Caki2 (cell line): ENCODE measurements at regions not wholly inside any gene's neighbourhood (a gene's known extent, or its start where the extent isn't known, plus 50 kb on each side); places are given as distances from the start of the nearest gene placed in this dataset.
A peak's percentile ranks its signal among the peaks of the same experiment; 100 is the strongest.

Experiments used
- DNase-seq: peaks from one replicate; pipeline ENCODE4 v3.0.0-alpha.2; 2015; ENCODE audit warnings: low read depth
- in situ Hi-C: cut with HindIII; loops from 2 replicates; pipeline ENCODE4 v1.10.0; 2016; ENCODE audit warnings: low sequenced_read_pairs, low pct_unique_long_range_greater_than_20kb, mixed read lengths

- in situ Hi-C loops, result no loop called here
These were observed 216.8 kb upstream of the TRAM1L1 start for GRCh38 chr4:117302226-117302625.

DNA sequence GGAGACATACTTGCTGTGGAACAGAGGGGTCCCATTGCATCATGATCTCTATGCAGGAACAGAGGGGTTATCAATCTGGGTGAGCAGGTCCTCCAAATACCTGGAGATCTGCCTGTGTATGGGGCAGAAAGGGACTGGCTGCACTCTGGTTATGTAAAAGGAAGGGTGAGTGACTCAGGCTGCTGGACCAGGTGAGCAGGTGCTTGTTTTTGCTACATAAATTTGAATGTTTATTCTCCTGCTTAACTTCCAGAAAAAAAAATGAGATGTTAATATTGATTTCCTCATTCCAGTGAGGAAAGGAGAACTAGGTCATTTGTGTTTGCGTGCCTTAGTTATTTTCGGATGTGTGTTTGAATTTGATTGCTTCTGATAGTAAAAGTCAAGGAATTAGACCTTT, 225.8 kb upstream of the TRAM1L1 start:
- in situ Hi-C loops, result no loop called here
- DNase-seq, result no peak

More at GRCh38 chr4:117302226-117302625, 216.8 kb upstream of the TRAM1L1 start:
- no peak for DNase-seq

GRCh38 chr4:117311989-117312388, 226.6 kb upstream of the TRAM1L1 start:
- no peak for DNase-seq
- in situ Hi-C loops, result no loop called here

- in situ Hi-C loops, result no loop called here
- peak; percentile 72 for DNase-seq
These were observed 239.6 kb upstream of the TRAM1L1 start for GRCh38 chr4:117324851-117325491.

DNA sequence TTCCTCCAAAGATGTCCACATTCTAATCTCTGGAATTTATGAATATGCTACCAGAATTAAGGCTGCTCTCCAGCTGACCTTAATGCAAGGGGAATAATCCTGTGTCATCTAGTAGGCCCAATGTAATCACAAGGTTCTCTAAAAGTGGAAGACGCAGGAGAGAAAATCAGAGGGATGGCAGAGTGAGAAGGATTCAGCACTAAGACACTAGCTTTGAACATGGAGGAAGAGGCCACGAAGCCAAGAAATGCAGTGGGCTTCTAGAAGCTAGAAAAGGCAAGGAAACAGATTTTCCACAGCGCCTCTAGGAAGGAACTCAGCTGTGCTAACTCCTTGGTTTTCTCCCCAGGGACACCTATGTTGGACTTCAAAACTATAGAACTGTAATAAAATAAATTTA, 240.7 kb upstream of the TRAM1L1 start:
- peak; percentile 8 for DNase-seq
- in situ Hi-C loops, result no loop called here

DNA sequence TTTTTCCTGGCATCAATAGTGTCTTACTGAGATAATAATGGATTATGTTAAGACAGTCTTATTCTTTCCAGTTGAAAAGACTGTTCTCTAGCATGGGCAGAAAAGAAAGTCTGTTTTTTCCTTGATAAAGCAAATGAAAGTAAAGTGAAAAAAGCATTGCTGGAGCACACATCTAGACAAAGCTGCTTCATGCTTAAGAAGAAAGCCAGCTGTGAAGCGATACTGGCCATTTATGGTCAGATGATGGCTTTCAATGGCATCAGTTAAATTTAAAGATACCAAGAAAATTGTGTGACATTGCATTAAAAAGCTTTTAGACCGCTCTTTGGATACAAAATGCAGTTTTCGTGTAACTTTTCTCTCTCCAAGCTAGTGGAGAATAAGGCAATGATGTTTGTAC, 242.1 kb upstream of the TRAM1L1 start:
- in situ Hi-C loops, result no loop called here
- no peak for DNase-seq

- in situ Hi-C loops, result no loop called here
- no peak for DNase-seq
These were observed 243.0 kb upstream of the TRAM1L1 start for GRCh38 chr4:117328333-117328732.

DNA sequence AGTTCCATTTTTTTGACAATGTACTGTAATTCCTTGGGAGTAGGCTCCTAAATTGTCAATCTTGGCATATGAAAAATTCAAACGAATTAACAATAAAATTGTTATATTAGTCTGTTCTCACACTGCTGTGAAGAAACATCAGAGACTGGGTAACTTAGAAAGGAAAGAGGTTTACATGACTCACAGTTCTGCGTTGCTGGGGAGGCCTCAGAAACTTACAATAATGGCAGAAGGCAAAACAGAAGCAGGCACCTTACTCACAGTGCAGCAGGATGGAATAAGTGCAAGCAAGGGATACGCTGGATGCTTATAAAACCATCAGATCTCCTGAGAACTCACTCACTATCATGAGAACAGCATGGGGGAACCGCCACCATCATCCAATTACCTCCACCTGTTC, 246.4 kb upstream of the TRAM1L1 start:
- in situ Hi-C loops, result no loop called here
- DNase-seq, result no peak

GRCh38 chr4:117334451-117335188, 249.2 kb upstream of the TRAM1L1 start:
- in situ Hi-C loops, result no loop called here
- DNase-seq, result no peak

GRCh38 chr4:117357437-117357836, 272.1 kb upstream of the TRAM1L1 start:
- no peak for DNase-seq
- in situ Hi-C loops, result no loop called here

DNA sequence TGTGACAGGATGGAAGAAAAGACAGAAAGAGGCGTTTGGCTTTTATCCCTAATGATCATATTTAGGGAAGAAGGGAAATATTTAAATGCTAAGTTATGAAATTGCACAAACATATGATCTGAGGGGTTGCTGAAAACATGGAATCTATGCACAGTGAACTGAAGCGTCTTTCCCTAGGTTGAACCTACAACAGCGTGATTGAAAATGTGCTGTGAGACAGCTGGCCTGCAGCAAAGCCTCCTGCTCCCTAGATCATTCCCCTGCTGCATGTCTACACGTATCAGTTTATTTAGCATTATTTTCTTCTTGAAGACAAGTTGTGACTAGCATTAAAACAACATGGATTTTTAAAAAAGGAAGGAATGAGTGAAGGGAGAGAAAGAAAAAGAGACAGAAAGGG, 272.5 kb upstream of the TRAM1L1 start:
- in situ Hi-C loops, result no loop called here
- no peak for DNase-seq

- in situ Hi-C loops, result no loop called here
- no peak for DNase-seq
These were observed 285.7 kb upstream of the TRAM1L1 start for GRCh38 chr4:117370944-117371668.

DNA sequence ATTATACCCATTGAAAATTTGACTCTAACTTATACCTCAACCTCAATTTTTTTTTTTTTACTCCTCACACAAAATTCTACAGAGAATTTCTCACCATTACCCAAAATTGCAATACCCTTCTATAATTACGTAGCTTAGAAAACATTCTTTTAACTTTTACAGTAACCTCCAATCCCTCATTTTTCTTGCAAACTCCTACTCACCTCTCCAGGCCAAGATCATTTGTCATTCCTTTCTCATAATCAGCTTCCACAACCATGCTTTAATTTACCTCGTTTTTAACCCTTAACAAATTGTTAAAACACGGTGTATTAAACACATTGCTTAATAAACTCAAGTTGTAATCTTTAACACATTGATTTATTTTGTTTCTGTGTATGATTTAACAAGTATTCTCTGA, 289.7 kb upstream of the TRAM1L1 start:
- in situ Hi-C loops, result no loop called here
- no peak for DNase-seq

- in situ Hi-C loops, result no loop called here
- no peak for DNase-seq
These were observed 291.3 kb upstream of the TRAM1L1 start for GRCh38 chr4:117376692-117377091.

GRCh38 chr4:117378942-117379341, 293.6 kb upstream of the TRAM1L1 start:
- DNase-seq, result no peak
- in situ Hi-C loops, result no loop called here

GRCh38 chr4:117383468-117383867, 298.1 kb upstream of the TRAM1L1 start:
- no peak for DNase-seq
- in situ Hi-C loops, result no loop called here

- in situ Hi-C loops, result no loop called here
- DNase-seq, result no peak
These were observed 300.1 kb upstream of the TRAM1L1 start for GRCh38 chr4:117385526-117385925.

GRCh38 chr4:117387072-117387471, 301.7 kb upstream of the TRAM1L1 start:
- in situ Hi-C loops, result no loop called here

DNA sequence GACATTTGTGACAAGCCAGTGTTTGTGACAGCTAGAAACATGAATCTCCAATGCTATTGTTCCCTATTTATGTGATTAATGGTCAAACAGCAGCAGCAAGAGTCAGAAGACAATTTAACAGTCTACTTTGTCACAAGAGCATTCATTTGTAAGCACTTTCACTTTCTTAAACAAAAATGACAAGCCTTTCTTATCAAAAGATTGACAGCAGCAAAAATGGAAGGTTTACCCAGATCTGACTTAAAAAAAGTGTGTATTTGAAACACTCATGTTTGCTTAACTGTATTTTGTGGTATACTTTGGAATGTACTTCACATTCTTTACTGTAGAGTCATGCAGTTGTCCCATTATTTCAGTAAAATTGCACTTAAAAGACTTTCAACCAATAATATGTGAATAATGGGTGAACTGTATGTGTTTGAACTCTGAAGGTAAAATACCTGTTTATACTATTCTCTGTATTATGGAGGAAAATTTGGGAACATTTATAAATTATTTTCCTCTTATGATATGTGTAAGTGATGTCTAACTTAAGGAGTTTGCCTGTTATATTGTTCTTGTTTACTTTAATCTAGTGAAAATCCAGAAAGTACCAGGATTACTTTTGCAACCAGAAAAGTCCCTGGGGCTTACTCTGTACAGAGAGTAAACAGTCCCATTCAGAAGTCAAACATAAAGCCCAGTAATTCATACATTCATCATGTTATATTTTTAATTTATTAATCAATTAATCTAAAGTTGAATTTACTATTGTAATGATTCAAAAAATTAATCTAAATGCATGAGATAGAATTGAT, 314.9 kb upstream of the TRAM1L1 start:
- in situ Hi-C loops, result no loop called here
- peak; percentile 66 for DNase-seq

More at GRCh38 chr4:117387072-117387471, 301.7 kb upstream of the TRAM1L1 start:
- DNase-seq, result no peak
